ENCODE measurements at regions not wholly inside any gene's neighbourhood (a gene's known extent, or its start where the extent isn't known, plus 50 kb on each side); places are given as distances from the start of the nearest gene placed in this dataset.

GRCh38 chr9:105082843-105083242, 154.9 kb upstream of the ABCA1 start:
- TF ChIP-seq CTCF (IDR thresholded peaks at IDR 0.05) (no peak), REST (IDR thresholded peaks at IDR 0.05; ENCODE audit: low read depth, low read length) (no peak), SIN3A (IDR thresholded peaks at IDR 0.05; ENCODE audit: borderline replicate concordance, low read depth, low read length) (no peak), FOXJ3 (CRISPR knock-in tag; IDR thresholded peaks at IDR 0.05) (no peak), TAF1 (IDR thresholded peaks at IDR 0.05; ENCODE audit: borderline replicate concordance, low read depth, low read length) (no peak), EP300 (IDR thresholded peaks at IDR 0.05; ENCODE audit: borderline replicate concordance in 1 of 2, low read depth in 1 of 2, low read length in 1 of 2) (no peak), POLR2AphosphoS5 (IDR thresholded peaks at IDR 0.05; ENCODE audit: low read depth, low read length) (no peak), FOXM1 (IDR thresholded peaks at IDR 0.05; ENCODE audit: low read depth) (no peak), PBX3 (IDR thresholded peaks at IDR 0.05) (no peak)
